ENCODE measurements at regions not wholly inside any gene's neighbourhood (a gene's known extent, or its start where the extent isn't known, plus 50 kb on each side); places are given as distances from the start of the nearest gene placed in this dataset.

DNA sequence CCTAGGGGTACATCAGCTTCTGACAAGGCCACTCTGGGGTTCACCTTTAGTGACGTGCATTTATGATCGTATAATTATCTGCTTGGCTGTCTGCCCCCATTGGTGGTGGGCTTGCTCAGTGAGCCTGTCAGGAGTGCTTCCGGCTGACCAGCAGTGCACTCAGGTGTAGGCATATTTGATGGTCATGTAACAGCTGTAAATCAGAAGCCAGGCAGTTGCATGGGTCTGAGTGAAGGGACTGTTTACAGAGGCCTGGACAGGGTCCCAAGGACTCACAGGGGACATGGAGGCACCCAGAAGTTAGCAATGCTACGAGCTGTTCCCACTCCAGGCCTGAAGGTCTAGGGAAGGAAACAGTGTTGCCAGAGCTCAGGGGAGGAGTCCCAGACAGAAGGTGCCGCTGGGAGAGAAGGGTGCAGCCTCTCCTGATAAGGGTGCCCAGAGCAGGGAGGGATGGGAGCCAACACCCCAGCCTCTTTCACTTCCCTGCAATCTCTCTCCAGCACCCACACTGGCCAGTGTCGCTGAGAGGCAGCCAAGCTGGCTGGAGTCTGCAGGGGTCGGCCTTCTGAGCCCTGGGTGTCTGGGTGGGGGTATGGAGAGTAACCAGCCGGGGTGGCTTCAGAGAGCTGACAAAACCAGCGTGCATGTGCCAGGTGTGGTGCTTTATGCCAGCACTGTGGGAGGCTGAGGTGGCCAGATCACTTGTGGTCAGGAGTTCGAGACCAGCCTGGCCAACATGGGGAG, 61.3 kb upstream of the PRR23E start:
- H3K27me3 Mint-ChIP-seq (ENCODE audit: unreplicated experiment), result peaks cover 15% of the 10 kb centered on the region

DNA sequence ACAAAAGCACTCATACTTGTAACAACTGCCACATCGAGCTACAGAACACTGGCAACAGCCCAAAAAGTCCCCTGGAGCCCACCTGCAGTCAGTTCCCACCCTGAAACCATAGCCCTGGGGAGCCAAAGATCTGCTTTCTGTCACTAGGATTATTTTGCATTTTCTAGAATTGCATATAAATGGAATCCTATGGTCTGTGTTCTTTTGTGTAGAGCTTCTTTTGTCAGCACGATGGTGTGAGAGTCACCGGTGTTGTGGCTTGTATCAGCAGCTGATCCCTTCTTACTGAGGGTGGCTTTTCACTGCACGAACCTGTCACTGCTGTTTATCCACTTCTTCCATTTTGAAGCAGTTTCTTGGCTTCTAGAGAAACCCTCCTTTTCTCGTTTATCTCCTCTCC, 60.1 kb upstream of the PRR23E start:
- Mint-ChIP-seq H3K4me1 (ENCODE audit: unreplicated experiment) (peaks cover 4% of the 10 kb centered on the region), H3K27me3 (ENCODE audit: unreplicated experiment) (peaks cover 14% of the 10 kb centered on the region), H3K9me3 (ENCODE audit: unreplicated experiment) (no peaks in the 10 kb centered on the region), H3K4me3 (ENCODE audit: unreplicated experiment) (no peak overlapping the region), H3K36me3 (ENCODE audit: low read depth, unreplicated experiment) (no peaks in the 10 kb centered on the region), H3K27ac (ENCODE audit: unreplicated experiment) (no peak overlapping the region)
- DNase-seq (ENCODE audit: low spot score), result no peak
- TF ChIP-seq, protein P1, sequence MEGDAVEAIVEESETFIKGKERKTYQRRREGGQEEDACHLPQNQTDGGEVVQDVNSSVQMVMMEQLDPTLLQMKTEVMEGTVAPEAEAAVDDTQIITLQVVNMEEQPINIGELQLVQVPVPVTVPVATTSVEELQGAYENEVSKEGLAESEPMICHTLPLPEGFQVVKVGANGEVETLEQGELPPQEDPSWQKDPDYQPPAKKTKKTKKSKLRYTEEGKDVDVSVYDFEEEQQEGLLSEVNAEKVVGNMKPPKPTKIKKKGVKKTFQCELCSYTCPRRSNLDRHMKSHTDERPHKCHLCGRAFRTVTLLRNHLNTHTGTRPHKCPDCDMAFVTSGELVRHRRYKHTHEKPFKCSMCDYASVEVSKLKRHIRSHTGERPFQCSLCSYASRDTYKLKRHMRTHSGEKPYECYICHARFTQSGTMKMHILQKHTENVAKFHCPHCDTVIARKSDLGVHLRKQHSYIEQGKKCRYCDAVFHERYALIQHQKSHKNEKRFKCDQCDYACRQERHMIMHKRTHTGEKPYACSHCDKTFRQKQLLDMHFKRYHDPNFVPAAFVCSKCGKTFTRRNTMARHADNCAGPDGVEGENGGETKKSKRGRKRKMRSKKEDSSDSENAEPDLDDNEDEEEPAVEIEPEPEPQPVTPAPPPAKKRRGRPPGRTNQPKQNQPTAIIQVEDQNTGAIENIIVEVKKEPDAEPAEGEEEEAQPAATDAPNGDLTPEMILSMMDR (IDR thresholded peaks at IDR 0.05; ENCODE audit: unreplicated experiment), result no peak

More for the DNA sequence above, 61.3 kb upstream of the PRR23E start:
- no peaks in the 10 kb centered on the region for H3K9me3 Mint-ChIP-seq (ENCODE audit: unreplicated experiment)
- H3K36me3 Mint-ChIP-seq (ENCODE audit: low read depth, unreplicated experiment), result no peaks in the 10 kb centered on the region
- H3K4me3 Mint-ChIP-seq (ENCODE audit: unreplicated experiment), result no peak overlapping the region
- no peak overlapping the region for H3K27ac Mint-ChIP-seq (ENCODE audit: unreplicated experiment)
- TF ChIP-seq, protein P1 (IDR thresholded peaks at IDR 0.05; ENCODE audit: unreplicated experiment), result no peak
- DNase-seq (ENCODE audit: low spot score), result no peak
- peaks cover 4% of the 10 kb centered on the region for H3K4me1 Mint-ChIP-seq (ENCODE audit: unreplicated experiment)

DNA sequence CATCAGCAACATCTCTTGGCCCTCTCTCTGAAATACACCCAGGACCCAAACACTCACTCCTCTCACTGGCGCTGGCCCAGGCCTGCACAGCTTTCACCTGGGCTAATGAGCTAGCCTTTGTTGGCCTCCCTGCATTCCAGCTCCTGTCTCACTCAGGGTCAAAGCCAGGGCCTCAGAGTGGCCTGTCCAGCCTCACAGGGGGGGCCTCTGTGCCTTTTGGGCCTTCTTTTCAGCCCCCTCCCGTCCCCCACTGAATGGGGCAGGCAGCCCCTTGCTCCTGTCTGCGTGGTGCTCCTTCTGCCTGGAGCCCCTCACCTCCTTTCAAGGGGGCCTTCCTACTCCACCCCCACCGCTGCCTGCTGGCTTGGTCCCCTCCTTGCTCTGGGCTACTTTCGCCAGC, 59.0 kb upstream of the PRR23E start:
- Mint-ChIP-seq H3K9me3 (ENCODE audit: unreplicated experiment) (no peaks in the 10 kb centered on the region), H3K4me3 (ENCODE audit: unreplicated experiment) (no peak overlapping the region), H3K4me1 (ENCODE audit: unreplicated experiment) (peaks cover 4% of the 10 kb centered on the region), H3K27ac (ENCODE audit: unreplicated experiment) (no peak overlapping the region), H3K36me3 (ENCODE audit: low read depth, unreplicated experiment) (no peaks in the 10 kb centered on the region), H3K27me3 (ENCODE audit: unreplicated experiment) (peaks cover 16% of the 10 kb centered on the region)
- no peak for DNase-seq (ENCODE audit: low spot score)
- TF ChIP-seq, protein P1 (IDR thresholded peaks at IDR 0.05; ENCODE audit: unreplicated experiment), result no peak

DNA sequence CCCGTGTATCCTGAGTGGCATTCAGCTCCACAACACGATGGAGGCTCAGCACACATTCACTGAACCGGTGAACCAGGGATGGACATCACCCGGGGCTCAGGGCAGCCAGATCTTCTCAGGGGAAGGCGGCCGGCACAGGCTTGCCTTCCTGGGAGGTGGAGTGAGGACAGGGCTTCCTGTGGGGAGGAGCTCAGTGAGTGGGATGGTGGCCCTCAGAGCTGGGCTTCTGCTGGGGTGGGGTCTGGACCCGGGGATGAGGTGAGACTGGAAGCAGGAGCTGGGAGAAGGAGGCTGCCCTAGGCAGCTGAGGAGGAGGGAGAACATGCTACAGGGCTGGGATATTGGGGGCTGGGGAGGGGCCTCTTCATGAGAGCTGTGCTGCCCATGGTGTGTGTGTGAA, 58.5 kb upstream of the PRR23E start:
- Mint-ChIP-seq H3K27me3 (ENCODE audit: unreplicated experiment) (peaks cover 18% of the 10 kb centered on the region), H3K27ac (ENCODE audit: unreplicated experiment) (no peak overlapping the region), H3K9me3 (ENCODE audit: unreplicated experiment) (no peaks in the 10 kb centered on the region), H3K36me3 (ENCODE audit: low read depth, unreplicated experiment) (no peaks in the 10 kb centered on the region), H3K4me3 (ENCODE audit: unreplicated experiment) (peak overlapping the region; percentile 32), H3K4me1 (ENCODE audit: unreplicated experiment) (peaks cover 4% of the 10 kb centered on the region)
- no peak for DNase-seq (ENCODE audit: low spot score)
- TF ChIP-seq, protein P1 (IDR thresholded peaks at IDR 0.05; ENCODE audit: unreplicated experiment), result no peak

DNA sequence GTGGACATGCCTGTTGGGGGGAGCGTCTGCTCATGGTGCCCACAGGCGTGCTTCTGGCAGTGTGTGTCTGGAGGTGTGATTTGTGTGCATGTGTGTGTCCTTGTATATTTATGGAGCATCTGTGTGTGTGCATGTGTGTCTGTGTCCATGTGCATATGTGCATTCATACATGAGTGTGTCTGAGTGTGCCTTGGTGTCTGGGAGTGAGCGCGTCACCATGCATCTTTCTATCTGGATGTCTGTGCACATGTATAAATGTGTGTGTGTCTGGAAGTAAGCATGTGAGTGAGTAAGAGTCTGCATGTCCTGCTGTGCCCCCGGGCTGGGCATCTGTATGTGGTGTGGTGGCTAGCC, 58.1 kb upstream of the PRR23E start:
- peaks cover 18% of the 10 kb centered on the region for H3K27me3 Mint-ChIP-seq (ENCODE audit: unreplicated experiment)
- TF ChIP-seq, protein P1 (IDR thresholded peaks at IDR 0.05; ENCODE audit: unreplicated experiment), result no peak
- no peak overlapping the region for H3K4me3 Mint-ChIP-seq (ENCODE audit: unreplicated experiment)
- no peak overlapping the region for H3K27ac Mint-ChIP-seq (ENCODE audit: unreplicated experiment)
- H3K9me3 Mint-ChIP-seq (ENCODE audit: unreplicated experiment), result no peaks in the 10 kb centered on the region
- no peak for DNase-seq (ENCODE audit: low spot score)
- H3K4me1 Mint-ChIP-seq (ENCODE audit: unreplicated experiment), result peaks cover 4% of the 10 kb centered on the region
- H3K36me3 Mint-ChIP-seq (ENCODE audit: low read depth, unreplicated experiment), result no peaks in the 10 kb centered on the region
